SIG-M5 treated with dmso at 0.1 percent for 504 hours (cell line): ENCODE measurements at regions not wholly inside any gene's neighbourhood (a gene's known extent, or its start where the extent isn't known, plus 50 kb on each side); places are given as distances from the start of the nearest gene placed in this dataset.
"Not testable (repeated sequence)": the region's sequence is repeated elsewhere in the genome, so short reads cannot be mapped to it uniquely, and the experiment has no call there.

Experiments
- DNase-seq: peaks from one replicate; lab custom pipeline; 2025; ENCODE audit not compliant: unreplicated experiment; lab: John Stamatoyannopoulos, UW

- DNase-seq = no peak
Measured at GRCh38 chr12:88726806-88727720, 146.8 kb upstream of the KITLG start.

DNA sequence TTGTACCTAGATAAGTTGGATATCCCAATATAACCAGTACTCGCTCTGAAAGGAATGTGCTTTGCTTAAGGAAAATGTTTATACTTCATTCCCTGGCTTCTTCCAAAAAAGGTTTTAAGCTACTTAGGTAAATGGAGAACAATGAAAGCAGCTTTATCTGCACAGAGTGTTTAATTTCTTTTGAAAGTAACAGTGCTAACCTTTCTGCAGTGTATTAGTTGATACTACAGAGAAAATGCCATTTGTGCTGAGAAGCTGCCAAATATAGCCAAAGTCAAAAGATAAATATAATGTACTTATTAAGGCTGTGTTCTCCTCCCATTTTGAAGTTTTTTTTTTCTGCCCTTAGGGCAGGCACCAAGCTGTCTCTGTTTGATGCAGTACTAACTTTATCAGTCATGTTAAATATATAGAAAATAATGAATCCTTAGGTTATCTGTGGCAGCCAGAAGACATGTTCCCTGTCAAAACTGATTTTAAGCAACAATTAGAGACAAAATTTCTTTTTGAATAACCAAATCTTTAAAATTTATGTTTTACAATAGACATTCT lies 145.4 kb upstream of the KITLG start:
- DNase-seq = no peak

DNA sequence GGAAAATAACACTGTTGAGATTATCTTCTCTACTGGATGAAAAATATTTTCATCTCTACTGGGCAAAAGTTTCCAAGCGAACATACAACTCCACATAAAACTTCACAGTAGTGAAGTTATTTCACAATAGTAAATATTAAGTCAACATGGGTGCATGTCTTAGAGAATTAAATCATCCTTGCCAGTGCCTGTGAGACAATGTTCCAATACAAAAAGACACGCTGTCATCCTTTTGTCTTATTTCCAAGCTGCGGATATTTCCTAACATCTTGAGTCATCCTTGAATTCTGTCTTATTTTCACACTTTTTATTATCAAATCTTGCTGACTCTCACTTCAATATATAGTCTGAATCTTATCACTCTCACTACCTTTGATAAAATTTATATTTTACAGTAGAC lies 142.9 kb upstream of the KITLG start:
- no peak for DNase-seq

GRCh38 chr12:88720785-88721650 lies 140.7 kb upstream of the KITLG start:
- DNase-seq = no peak

GRCh38 chr12:88720231-88720630 lies 140.0 kb upstream of the KITLG start:
- no peak for DNase-seq

DNA sequence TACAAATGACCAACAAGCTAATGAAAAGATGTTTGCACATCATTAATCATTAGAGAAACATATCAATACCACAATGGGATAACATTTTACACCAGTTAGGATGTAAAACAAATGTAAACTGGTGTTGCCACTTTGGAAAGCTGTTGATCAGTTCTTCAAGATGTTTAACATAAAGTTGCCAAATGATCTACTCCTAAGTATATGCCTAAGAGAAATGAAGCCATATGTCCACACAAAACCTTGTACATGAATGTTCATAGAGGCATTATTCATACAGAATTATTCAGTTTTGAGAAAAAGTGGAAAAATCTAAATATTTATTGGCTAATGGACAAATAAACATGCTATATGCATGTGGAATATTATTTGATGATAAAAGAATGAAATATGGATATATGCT lies 136.9 kb upstream of the KITLG start:
- no peak for DNase-seq

GRCh38 chr12:88716240-88716639 lies 136.0 kb upstream of the KITLG start:
- DNase-seq = no peak

- DNase-seq = no peak
Measured at GRCh38 chr12:88715673-88716072, 135.4 kb upstream of the KITLG start.

DNA sequence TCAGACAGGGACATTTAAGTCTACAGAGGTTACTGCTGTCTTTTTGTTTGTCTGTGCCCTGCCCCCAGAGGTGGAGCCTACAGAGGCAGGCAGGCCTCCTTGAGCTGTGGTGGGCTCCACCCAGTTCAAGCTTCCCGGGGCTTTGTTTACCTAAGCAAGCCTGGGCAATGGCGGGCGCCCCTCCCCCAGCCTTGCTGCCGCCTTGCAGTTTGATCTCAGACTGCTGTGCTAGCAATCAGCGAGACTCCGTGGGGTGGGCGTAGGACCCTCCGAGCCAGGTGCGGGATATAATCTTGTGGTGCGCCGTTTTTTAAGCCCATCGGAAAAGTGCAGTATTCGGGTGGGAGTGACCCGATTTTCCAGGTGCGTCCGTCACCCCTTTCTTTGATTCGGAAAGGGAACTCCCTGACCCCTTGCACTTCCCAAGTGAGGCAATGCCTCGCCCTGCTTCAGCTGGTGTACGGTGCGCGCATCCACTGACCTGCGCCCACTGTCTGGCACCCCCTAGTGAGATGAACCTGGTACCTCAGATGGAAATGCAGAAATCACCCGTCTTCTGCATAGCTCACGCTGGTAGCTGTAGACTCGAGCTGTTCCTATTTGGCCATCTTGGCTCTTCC lies 134.1 kb upstream of the KITLG start:
- DNase-seq = not testable (repeated sequence)

GRCh38 chr12:88707800-88708199 lies 127.5 kb upstream of the KITLG start:
- no peak for DNase-seq

- DNase-seq = no peak
Measured at GRCh38 chr12:88706286-88706685, 126.0 kb upstream of the KITLG start.

GRCh38 chr12:88703790-88704189 lies 123.5 kb upstream of the KITLG start:
- no peak for DNase-seq

DNA sequence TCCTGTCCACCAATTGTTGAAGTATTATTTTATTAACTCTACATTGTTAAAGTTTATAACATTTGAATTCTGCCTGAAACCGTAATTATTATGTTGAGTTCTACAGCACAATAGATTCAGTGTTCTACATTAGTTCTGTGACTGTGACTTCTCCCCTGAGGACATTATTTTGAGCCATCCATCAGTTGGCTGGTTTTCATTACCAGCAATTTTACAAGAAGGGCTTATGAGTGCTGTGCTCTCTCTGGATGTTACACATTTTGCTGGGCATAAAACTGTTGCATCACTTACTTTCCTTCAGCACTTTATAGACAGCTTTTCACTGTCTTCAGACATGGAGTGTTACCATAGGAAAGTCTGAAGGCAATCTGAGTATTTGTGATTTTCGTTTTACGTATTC lies 118.2 kb upstream of the KITLG start:
- DNase-seq = no peak

DNA sequence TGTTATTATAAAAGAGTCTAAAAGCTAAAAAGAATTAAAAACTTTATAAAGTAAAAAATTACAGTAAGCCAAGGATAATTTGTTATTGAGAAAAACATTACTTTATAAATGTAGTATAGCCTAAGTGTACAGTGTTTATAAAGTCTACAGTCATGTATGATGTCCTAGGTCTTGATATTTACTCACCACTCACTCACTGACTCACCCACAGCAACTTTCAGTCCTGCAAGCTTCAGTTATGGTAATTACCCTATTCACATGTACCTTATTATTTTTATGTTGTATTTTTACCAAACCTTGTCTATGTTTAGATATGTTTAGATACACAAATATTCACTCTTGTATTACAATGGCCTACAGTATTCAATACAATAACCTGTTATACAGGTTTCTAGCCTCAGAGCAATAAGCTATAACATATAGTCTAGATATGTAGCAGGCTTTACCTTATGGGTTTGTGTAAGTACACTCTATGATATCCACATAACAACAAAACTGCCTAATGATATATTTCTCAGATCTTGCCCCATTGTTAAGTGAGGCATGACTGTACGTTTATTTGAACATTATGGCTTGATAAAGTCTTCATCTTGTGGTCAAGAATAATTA lies 113.7 kb upstream of the KITLG start:
- no peak for DNase-seq

- no peak for DNase-seq
Measured at GRCh38 chr12:88691811-88692210, 111.5 kb upstream of the KITLG start.

DNA sequence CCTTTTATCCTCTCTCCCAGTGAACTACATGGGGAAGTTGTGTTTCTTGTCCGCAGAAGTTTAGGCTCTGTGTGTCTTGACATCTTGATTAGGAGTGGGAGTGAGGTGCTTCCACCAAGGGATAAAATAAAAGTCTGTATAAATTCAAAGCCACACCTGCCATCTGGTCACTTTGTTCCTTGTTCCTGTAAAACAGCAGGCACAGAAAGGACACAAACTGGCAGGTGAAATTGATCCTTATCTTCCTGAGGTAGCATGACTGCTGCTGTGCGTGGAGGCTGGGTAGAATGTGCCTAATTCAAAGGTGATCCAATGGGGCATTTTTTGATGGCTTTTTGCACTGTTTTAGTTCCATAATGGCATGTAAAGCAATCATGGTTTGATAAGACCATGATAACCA lies 104.3 kb upstream of the KITLG start:
- no peak for DNase-seq

DNA sequence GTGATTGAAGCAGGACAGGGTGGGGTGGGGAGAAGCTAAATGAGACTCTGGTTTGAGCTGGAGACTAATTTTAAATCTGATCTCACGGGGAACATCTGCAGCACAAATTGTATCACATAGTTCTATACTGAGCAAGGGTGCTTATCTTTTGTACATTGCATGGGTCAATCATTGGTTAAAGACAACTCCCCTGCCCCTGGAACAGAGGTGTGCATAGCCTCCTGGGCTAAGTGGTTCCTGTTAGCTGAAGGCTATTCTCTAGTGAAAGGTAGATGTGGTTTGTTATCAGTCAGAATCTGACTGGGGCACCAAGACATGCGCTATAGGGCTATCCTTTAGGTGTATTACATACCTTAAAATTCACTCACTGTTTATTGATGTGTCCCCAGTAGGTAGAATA lies 103.9 kb upstream of the KITLG start:
- no peak for DNase-seq

- DNase-seq = no peak
Measured at GRCh38 chr12:88683628-88684027, 103.4 kb upstream of the KITLG start.

- no peak for DNase-seq
Measured at GRCh38 chr12:88681271-88681670, 101.0 kb upstream of the KITLG start.

- DNase-seq = no peak
Measured at GRCh38 chr12:88677464-88677863, 97.2 kb upstream of the KITLG start.

DNA sequence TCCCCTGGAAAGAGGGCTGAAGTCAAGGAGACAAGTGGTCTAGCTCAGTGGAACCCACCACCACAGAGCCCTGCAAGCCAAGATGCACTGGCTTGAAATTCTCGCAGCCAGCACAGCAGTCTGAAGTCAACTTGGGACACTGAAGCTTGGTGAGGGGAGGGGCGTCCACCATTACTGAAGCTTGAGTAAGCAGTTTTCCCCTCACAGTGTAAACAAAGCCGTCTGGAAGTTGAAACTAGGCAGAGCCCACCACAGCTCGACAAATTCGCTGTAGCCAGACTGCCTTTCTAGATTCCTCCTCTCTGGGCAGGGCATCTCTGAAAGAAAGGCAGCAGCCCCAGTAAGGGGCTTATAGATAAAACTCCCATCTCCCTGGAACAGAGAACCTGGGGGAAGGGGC lies 87.3 kb upstream of the KITLG start:
- not testable (repeated sequence) for DNase-seq
